OCI-LY7 (cell line): ENCODE measurements at regions not wholly inside any gene's neighbourhood (a gene's known extent, or its start where the extent isn't known, plus 50 kb on each side); places are given as distances from the start of the nearest gene placed in this dataset.
"Not testable (repeated sequence)": the region's sequence is repeated elsewhere in the genome, so short reads cannot be mapped to it uniquely, and the experiment has no call there.

Experiments used
- BruUV-seq: library from RNA; stranded (reverse); fragments of 400-500 nt; replicated peaks from 2 replicates; lab custom pipeline; 2021; lab: Mats Ljungman, UMichigan
- CTCF ChIA-PET: fragments of 300-600 bp; sonication (Branson Sonifier 250); formaldehyde crosslinking; loops from one replicate; lab custom pipeline; 2022; ENCODE audit warnings: antibody characterized with exemption; ENCODE audit not compliant: unreplicated experiment; lab: Charles Lee
- POLR2A ChIA-PET: fragments of 300-600 bp; sonication (Branson Sonifier 250); formaldehyde crosslinking; loops from one replicate; lab custom pipeline; 2022; ENCODE audit warnings: antibody characterized with exemption; lab: Charles Lee
- DNase-seq: peaks from one replicate; pipeline ENCODE4 v3.0.0-alpha.2; 2015; ENCODE audit warnings: low spot score
- H2AFZ ChIP-seq: fragments of 200-600 bp; sonication (generic), shearing (Covaris generic); 2 replicates; pipeline ENCODE4 v1.6.1; 2014; ENCODE audit warnings: mild to moderate bottlenecking, antibody characterized with exemption, low read length, moderate library complexity
- H3K27ac ChIP-seq: fragments of 200-600 bp; sonication (generic); 2 replicates; pipeline ENCODE4 v1.5.1; 2014; ENCODE audit warnings: mixed run types, low read depth, mild to moderate bottlenecking, moderate library complexity, low read length, inconsistent platforms; ENCODE audit not compliant: poor library complexity, severe bottlenecking
- H3K36me3 ChIP-seq: fragments of 200-600 bp; sonication (generic); 2 replicates; pipeline ENCODE4 v1.6.1; 2014; ENCODE audit warnings: mild to moderate bottlenecking, antibody characterized with exemption, low read length, moderate library complexity, mixed read lengths; ENCODE audit not compliant: insufficient read depth
- H3K4me1 ChIP-seq: fragments of 200-600 bp; sonication (generic); 2 replicates; pipeline ENCODE4 v1.5.1; 2014; ENCODE audit warnings: mild to moderate bottlenecking, low read length; ENCODE audit not compliant: insufficient read depth, poor library complexity, severe bottlenecking
- H3K4me2 ChIP-seq: fragments of 200-600 bp; sonication (generic); 2 replicates; pipeline ENCODE4 v1.6.1; 2014; ENCODE audit warnings: mild to moderate bottlenecking, low read length
- H3K4me3 ChIP-seq: fragments of 200-600 bp; sonication (generic); 2 replicates; pipeline ENCODE4 v1.5.1; 2014; ENCODE audit warnings: mild to moderate bottlenecking, low read depth, low read length; ENCODE audit not compliant: poor library complexity, severe bottlenecking
- H3K79me2 ChIP-seq: fragments of 200-600 bp; sonication (generic); 2 replicates; pipeline ENCODE4 v1.6.1; 2016; ENCODE audit warnings: low read depth, mild to moderate bottlenecking, low read length, moderate library complexity, mixed read lengths; ENCODE audit not compliant: insufficient read depth
- H3K9me2 ChIP-seq: fragments of 200-600 bp; sonication (generic); 2 replicates; pipeline ENCODE4 v1.6.1; 2016; ENCODE audit warnings: mild to moderate bottlenecking, low read length, mixed read lengths; ENCODE audit not compliant: insufficient read depth
- H3K9me3 ChIP-seq: fragments of 200-600 bp; sonication (generic); 2 replicates; pipeline ENCODE4 v1.6.1; 2014; ENCODE audit warnings: mild to moderate bottlenecking, mixed run types, low read length, mixed read lengths
- H4K20me1 ChIP-seq: fragments of 200-600 bp; sonication (generic); 2 replicates; pipeline ENCODE4 v1.6.1; 2014; ENCODE audit warnings: mild to moderate bottlenecking, antibody characterized with exemption, low read length, moderate library complexity, mixed read lengths; ENCODE audit not compliant: insufficient read depth
- EZH2phosphoT487 ChIP-seq: fragments of 200-600 bp; sonication (generic); IDR thresholded peaks from 2 replicates; pipeline ENCODE4 v1.6.1; 2018; ENCODE audit warnings: low read depth, borderline replicate concordance, mild to moderate bottlenecking, mixed run types, antibody characterized with exemption, low read length, moderate library complexity, mixed read lengths
- intact Hi-C: fragments of 100-400 bp; cut with micrococcal nuclease; formaldehyde crosslinking; loops from one replicate; pipeline ENCODE4 v1.10.0; 2022; ENCODE audit not compliant: unreplicated experiment
- TF ChIP-seq, protein P1 (sequence below): fragments of 200-600 bp; sonication (generic); conservative IDR thresholded peaks from 2 replicates; pipeline ENCODE4 v1.5.1; 2014; ENCODE audit warnings: mild to moderate bottlenecking, antibody characterized with exemption, low read length, moderate library complexity, mixed read lengths

DNA sequence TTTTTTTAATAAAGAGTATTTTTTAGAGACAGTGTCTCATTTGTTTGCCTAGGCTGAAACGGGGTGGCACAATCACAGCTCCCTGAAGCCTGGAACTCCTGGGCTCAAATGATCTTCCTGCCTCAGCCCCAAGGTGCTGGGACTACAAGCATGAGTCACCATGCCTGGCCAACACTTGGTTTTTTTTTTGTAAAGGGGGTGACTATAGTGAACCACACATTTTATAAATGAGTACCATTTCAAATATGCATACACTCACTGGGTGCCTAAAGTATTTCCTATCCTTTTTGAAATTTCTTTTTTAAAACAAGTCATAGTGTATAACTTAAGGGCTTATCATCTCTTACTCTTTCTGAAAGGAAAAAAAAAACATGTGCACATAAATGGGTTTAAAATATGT, 325.2 kb upstream of the MEIS2 start:
- ChIA-PET CTCF (no interaction called here), POLR2A (no interaction called here)
- no peaks in the 10 kb centered on the region for H3K9me2 ChIP-seq
- no peaks in the 10 kb centered on the region for H3K79me2 ChIP-seq
- H3K4me2 ChIP-seq = no peak overlapping the region
- no peaks in the 10 kb centered on the region for H3K4me1 ChIP-seq
- no peak for DNase-seq
- H3K27ac ChIP-seq = no peak overlapping the region
- BruUV-seq = no TSS peak
- no peak overlapping the region for H2AFZ ChIP-seq
- no peaks in the 10 kb centered on the region for H3K36me3 ChIP-seq
- intact Hi-C loops = no loop called here
- no peaks in the 10 kb centered on the region for H4K20me1 ChIP-seq
- no peak for TF ChIP-seq EZH2phosphoT487
- TF ChIP-seq, protein P1, sequence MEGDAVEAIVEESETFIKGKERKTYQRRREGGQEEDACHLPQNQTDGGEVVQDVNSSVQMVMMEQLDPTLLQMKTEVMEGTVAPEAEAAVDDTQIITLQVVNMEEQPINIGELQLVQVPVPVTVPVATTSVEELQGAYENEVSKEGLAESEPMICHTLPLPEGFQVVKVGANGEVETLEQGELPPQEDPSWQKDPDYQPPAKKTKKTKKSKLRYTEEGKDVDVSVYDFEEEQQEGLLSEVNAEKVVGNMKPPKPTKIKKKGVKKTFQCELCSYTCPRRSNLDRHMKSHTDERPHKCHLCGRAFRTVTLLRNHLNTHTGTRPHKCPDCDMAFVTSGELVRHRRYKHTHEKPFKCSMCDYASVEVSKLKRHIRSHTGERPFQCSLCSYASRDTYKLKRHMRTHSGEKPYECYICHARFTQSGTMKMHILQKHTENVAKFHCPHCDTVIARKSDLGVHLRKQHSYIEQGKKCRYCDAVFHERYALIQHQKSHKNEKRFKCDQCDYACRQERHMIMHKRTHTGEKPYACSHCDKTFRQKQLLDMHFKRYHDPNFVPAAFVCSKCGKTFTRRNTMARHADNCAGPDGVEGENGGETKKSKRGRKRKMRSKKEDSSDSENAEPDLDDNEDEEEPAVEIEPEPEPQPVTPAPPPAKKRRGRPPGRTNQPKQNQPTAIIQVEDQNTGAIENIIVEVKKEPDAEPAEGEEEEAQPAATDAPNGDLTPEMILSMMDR = no peak
- H3K4me3 ChIP-seq = no peak overlapping the region
- H3K9me3 ChIP-seq = no peaks in the 10 kb centered on the region

DNA sequence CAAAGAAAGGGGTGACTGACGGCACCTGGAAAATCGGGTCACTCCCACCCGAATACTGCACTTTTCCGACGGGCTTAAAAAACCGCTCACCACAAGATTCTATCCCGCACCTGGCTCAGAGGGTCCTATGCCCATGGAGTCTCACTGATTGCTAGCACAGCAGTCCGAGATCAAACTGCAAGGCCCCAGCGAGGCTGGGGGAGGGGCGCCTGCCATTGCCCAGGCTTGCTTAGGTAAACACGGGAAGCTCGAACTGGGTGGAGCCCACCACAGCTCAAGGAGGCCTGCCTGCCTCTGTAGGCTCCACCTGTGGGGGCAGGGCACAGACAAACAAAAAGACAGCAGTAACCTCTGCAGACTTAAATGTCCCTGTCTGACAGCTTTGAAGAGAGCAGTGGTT, 327.0 kb upstream of the MEIS2 start:
- H4K20me1 ChIP-seq = not testable (repeated sequence)

GRCh38 chr15:37446921-37447320, 346.6 kb upstream of the MEIS2 start:
- H3K4me2 ChIP-seq = no peak overlapping the region
- no peaks in the 10 kb centered on the region for H4K20me1 ChIP-seq
- no peak overlapping the region for H3K27ac ChIP-seq
- H3K4me3 ChIP-seq = no peak overlapping the region
- no peaks in the 10 kb centered on the region for H3K36me3 ChIP-seq
- ChIA-PET POLR2A (no interaction called here), CTCF (no interaction called here)
- TF ChIP-seq EZH2phosphoT487 = no peak
- TF ChIP-seq, protein P1 = no peak
- H3K9me3 ChIP-seq = no peaks in the 10 kb centered on the region
- H3K9me2 ChIP-seq = no peaks in the 10 kb centered on the region
- H3K79me2 ChIP-seq = no peaks in the 10 kb centered on the region
- intact Hi-C loops = no loop called here
- no TSS peak for BruUV-seq
- no peak for DNase-seq
- H3K4me1 ChIP-seq = no peaks in the 10 kb centered on the region
- no peak overlapping the region for H2AFZ ChIP-seq

More for the DNA sequence above, 327.0 kb upstream of the MEIS2 start:
- POLR2A ChIA-PET, H3K4me1 ChIP-seq, BruUV-seq, intact Hi-C loops, H3K27ac ChIP-seq, H3K4me2 ChIP-seq, CTCF ChIA-PET, H3K36me3 ChIP-seq, H3K9me2 ChIP-seq, H3K79me2 ChIP-seq, DNase-seq, H3K9me3 ChIP-seq, H3K4me3 ChIP-seq, H2AFZ ChIP-seq: not testable (repeated sequence)
